Stimulated activated CD4-positive, alpha-beta T cell treated with anti-CD3 and anti-CD28 coated beads, Interleukin-15, amount 100 ng/mL, for 1 hour (primary cell): ENCODE measurements at regions not wholly inside any gene's neighbourhood (a gene's known extent, or its start where the extent isn't known, plus 50 kb on each side); places are given as distances from the start of the nearest gene placed in this dataset.

Experiments used
- DNase-seq, 2 donors: peaks; one replicate each; pipeline ENCODE4 v3.0.0-alpha.2; 2020; ENCODE audit warnings: low read depth in 1 of 2, low spot score in 1 of 2

- no peak for DNase-seq
Measured at GRCh38 chr17:33511670-33512069, 218.6 kb upstream of the ASIC2 start.

- no peak for DNase-seq
Measured at GRCh38 chr17:33512113-33512512, 219.0 kb upstream of the ASIC2 start.

DNA sequence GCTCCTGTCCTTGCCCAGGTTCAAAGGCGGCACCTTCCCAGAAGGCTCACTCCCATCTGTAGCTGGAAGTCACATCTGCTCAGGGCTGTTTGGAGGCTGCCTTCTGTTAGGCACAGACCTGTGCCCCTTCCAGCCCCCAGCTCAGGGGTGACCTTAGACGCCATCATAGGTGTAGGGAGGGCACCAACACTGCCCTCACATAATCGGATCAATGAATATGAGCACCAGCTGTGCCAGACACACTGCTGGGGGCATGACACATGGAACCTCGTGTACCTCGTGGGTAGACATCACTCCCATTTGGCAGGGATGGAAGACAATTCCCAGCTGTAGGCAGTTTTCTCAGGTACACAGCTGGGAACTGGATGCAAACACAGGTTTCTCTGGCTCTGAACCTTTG lies 220.7 kb upstream of the ASIC2 start:
- no peak for DNase-seq

- no peak for DNase-seq
Measured at GRCh38 chr17:33514369-33514768, 221.3 kb upstream of the ASIC2 start.

GRCh38 chr17:33515974-33516373 lies 222.9 kb upstream of the ASIC2 start:
- no peak for DNase-seq

GRCh38 chr17:33516645-33517044 lies 223.6 kb upstream of the ASIC2 start:
- no peak for DNase-seq

DNA sequence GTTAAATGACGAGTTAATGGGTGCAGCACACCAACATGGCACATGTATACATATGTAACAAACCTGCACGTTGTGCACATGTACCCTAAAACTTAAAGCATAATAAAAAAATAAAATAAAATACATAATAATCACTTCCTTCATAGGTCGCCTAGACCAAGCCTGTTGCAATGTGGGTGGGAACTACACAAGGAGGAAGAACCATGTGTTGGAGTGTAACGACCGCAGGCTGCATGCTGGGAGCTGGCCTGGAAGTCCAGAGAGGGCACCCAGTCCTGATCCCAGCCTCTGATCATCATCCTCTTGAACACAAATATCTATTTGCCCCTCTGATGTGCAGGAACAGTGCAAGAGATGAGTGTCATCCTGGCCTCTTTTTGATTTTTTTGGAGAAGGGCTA lies 224.7 kb upstream of the ASIC2 start:
- DNase-seq: no peak

DNA sequence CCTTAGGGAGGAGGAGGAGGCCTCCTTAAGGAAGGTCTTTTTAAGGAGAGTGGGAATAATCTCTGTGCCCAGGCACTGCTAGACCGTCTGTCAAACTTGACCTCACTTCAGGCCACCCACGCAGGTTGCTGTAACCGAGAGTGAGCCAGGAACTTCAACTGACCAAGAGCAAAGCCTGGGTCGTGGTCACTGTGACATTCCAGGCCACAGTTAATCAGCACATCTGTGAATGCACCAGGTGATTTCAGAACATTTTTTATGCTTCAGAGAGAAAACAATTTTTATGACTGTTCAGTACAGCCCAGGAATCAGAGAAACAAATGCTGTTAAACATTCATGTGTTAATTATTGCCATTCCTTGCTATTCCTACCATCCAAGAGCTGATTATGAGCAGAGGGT lies 226.6 kb upstream of the ASIC2 start:
- no peak for DNase-seq

DNA sequence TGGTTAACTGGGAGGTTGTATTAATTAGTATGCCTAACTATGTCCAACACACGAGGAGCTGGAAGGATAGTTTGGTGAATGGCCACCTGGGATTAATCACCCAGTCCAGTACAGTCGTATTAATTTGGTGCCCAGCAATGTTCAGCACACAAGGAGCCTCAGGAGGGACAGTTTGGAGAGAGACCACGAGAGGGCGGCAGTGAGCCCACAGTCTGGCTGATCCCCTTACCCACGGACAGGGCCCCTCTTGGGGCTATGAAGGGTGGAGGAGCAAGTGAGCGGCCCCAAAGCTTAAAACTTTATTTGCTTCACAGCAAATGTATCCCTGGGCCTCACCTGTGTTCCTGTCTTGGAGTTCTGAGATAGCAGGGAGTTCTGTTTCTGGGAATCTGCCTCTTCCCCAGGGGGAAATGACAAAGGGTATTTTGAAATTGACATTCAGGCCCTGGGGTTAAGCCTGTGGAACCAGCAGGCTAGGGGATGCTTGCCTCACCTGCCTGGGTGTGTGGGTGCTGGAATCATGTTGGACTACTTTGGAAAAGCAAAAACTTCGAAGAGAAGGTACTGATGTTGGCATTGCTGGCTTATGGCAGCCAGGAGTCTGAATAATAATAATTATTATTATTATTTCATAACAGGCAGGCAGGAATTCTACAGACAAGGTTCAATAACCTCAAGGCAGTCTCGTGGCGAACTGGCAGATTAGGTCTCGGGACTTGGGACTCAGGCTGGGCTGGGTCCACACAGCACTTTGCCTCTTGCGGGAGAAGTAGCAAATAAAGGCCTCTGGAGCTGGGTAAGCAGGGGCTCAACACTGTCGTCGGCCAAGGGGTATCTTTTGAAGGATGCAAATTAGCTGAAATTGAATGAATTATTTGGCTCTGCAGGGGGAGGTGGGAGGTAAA lies 227.6 kb upstream of the ASIC2 start:
- peak in 1 of 2 donors; percentile 17 for DNase-seq

- DNase-seq: no peak
Measured at GRCh38 chr17:33521784-33522183, 228.7 kb upstream of the ASIC2 start.

- no peak for DNase-seq
Measured at GRCh38 chr17:33522623-33523022, 229.5 kb upstream of the ASIC2 start.

DNA sequence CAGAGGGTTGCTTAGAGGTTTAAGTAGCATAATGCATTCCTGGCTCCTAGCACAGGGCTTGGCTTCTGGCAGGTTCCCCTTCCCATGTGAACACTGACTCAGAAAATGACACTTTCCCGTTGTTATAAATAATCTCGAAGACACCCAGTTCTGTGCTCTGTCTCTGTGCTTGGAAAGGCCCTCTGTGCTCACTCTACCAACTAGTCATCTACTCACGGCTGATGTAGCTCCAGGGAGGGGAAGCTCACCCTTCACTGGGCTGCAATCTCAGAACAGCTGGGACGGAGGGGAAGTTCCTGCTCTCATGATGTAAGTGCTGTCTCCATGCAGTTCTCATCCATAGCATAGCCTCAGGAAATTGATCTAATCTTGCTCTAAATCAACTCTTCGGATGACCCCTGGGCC lies 230.5 kb upstream of the ASIC2 start:
- DNase-seq: no peak

GRCh38 chr17:33525186-33525585 lies 232.1 kb upstream of the ASIC2 start:
- no peak for DNase-seq

- DNase-seq: no peak
Measured at GRCh38 chr17:33526717-33527116, 233.6 kb upstream of the ASIC2 start.

- no peak for DNase-seq
Measured at GRCh38 chr17:33527290-33527689, 234.2 kb upstream of the ASIC2 start.

DNA sequence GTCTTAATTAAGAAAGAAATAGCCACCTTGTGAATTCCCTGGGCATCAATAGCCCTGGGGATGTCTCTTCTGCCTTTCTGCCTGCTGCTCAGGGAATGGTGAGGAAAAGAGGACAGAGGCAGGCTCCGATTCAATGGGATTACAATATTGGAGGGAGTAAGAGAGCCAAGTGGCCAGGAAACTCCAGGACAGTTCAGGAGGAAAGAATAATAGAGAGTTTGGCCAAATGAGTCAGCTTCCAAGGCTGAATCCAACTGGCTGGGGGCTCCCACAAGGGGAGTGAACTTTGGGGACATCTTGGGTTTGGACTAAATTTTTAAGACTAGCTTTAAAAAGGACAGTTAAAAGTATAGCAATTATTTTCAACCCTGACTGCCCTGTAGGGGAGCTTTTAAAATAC lies 235.8 kb upstream of the ASIC2 start:
- DNase-seq: no peak

DNA sequence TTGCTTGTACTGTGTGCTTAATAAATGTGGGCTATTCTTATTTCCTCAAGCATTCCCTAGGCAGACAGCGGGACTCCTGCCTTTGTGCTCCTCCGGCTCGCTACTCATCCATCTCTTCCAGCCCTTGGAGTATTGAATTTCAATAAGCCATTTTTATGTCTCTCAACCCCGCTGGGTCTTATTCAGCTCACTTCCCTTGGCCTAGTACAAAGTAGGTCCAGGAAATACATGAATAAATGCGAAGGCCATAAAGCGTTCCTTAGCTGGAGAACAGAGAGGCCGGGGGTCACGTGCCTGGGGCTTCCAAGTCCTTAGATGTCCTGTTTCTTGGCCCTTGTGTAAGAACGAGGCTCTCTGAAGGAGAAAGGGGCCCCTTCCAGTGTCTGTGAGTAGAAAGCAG lies 236.7 kb upstream of the ASIC2 start:
- DNase-seq: no peak

GRCh38 chr17:33531311-33531710 lies 238.2 kb upstream of the ASIC2 start:
- DNase-seq: no peak

- no peak for DNase-seq
Measured at GRCh38 chr17:33534087-33534486, 241.0 kb upstream of the ASIC2 start.

DNA sequence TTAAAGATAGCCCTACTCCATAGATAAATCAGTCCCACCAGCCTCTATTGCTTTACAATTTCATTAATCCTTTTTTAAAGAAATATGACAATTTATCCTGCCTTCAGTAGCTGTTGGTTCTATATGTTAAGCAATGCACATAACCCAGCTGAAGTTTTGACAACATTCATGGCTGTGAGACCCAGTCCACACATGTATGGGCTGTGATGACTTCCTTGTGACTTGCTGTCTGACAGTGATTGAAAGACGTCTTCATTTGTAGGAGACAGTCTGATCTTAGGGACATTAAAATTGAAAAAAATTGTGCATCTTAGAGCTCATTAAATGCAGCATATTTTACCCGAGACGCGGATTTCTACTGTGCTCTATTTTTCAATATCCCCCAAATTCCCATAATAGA lies 252.0 kb upstream of the ASIC2 start:
- no peak for DNase-seq

DNA sequence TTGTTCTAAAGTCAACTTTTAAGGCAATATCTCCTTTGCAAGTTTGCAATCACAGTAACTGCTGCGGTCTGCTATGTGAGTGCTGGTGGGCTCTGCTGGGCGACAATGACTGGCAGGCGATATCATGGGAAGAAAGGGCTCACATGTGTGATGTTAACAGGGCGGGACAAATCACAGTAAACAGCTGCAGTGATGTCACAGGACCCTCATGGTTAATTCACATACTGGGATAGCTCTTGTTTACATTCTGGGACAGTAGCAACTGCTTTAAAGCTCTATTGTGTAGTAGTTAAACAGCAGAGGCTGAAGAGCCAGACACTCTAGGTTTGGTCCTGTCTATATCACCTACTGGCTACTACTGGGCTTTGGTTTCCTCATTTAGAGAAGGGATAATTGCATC lies 257.2 kb upstream of the ASIC2 start:
- DNase-seq: no peak

- no peak for DNase-seq
Measured at GRCh38 chr17:33551075-33551474, 258.0 kb upstream of the ASIC2 start.

DNA sequence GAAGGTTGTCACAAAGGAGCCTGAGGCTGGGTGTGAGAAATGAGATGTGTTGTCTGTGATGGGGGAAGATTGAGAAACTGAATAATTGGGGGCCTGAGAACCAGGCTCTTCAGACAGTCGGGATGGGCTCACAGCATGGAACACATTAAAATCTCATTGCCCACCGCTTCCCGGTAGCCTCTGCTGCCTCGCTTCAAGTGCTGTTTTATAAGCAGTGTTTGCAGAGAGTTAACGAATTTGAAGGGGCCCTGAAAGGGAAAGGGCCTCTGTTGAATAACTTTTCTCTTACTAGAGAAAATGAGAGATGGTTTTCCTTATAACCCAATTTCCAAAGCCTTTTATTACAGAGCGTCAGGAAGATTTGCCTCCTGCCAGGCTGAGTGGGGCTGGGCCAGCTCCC lies 258.8 kb upstream of the ASIC2 start:
- DNase-seq: no peak
